GM18502 (cell line): ENCODE measurements at regions not wholly inside any gene's neighbourhood (a gene's known extent, or its start where the extent isn't known, plus 50 kb on each side); places are given as distances from the start of the nearest gene placed in this dataset.
A peak's percentile ranks its signal among the peaks of the same experiment; 100 is the strongest.
"Not testable (repeated sequence)": the region's sequence is repeated elsewhere in the genome, so short reads cannot be mapped to it uniquely, and the experiment has no call there.

Experiments used
- ATAC-seq: cut with Tn5 transposase; IDR thresholded peaks from one replicate; pipeline ENCODE4 v1.9.1; 2021; ENCODE audit warnings: mild to moderate bottlenecking; ENCODE audit not compliant: unreplicated experiment, poor library complexity

- ATAC-seq = no peak
Measured at GRCh38 chr3:5348229-5348902, 160.9 kb downstream of the EDEM1 start.

DNA sequence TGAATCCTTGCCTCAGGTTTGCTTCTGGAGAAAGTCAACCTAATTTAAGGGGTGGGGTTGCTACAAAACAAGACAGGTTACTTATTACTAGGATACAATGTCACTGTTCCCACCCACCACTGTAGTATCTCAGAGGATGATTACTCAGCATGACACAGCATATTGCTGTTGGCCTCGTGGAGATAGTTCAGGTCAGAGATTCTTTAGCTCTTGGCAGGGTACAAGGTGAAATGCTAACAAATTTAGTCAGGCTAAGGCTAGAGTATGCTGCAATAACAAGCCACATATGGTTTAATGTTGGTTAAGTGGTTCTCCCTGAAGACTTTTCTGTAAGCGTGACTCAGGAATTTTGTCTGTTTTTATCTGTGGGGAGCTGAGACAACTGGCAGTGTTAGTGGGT, 161.8 kb downstream of the EDEM1 start:
- no peak for ATAC-seq

GRCh38 chr3:5357089-5357488, 169.6 kb downstream of the EDEM1 start:
- no peak for ATAC-seq

GRCh38 chr3:5358911-5359310, 171.4 kb downstream of the EDEM1 start:
- ATAC-seq = no peak

DNA sequence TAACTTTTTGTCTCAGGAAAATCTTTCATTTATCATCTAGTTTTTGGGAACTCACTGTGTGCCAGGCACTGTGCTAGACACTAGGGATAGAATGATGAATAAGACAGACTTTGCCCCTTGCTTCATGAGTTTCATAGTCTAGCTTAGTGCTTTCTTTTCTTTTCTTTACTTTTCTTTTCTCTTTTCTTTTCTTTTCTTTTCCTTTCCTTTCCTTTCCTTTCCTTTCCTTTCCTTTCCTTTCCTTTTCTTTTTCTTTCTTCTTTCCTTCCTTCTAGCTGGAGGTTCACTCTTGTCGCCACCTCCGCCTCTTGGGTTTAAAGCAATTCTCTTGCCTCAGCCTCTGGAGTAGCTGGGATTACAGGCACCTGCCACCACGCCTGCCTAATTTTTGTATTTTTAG, 172.9 kb downstream of the EDEM1 start:
- ATAC-seq = no peak

DNA sequence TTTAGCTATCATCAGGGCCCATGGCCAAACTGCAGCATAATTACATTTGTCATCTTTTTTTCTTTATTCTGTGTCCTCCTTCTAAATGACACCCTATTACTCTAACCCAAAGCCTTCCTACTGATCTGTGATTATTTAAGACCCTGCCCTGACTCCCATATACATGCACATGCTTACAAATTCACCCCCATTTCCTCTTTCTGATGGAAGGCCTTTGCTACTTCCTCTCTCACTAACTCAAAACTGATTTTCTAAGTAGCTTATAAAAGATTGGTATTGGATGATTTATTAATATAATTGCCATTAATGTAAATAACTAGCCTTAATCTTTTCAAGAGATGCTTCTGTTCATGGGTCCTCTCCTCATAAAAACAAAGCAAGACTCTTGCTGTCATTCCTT, 179.2 kb downstream of the EDEM1 start:
- no peak for ATAC-seq

GRCh38 chr3:5371555-5371954, 184.0 kb downstream of the EDEM1 start:
- ATAC-seq = not testable (repeated sequence)

DNA sequence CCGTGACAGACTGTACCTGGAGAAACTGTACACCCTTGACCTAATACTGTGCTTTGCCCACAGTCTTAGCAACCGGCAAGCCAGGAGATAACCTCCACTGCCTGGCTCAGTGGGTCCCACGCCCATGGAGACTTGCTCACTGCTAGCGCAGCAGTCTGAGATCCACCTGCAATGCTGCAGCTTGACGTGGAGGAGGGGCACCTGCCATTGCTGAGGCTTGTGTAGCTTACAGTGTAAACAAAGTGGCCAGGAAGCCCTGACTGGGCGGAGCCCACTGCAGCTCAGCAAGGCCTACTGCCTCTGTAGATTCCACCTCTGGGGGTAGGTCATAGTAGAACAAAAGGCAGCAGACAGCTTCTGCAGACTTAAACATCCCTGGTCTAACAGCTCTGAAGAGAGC, 189.3 kb downstream of the EDEM1 start:
- ATAC-seq = no peak

GRCh38 chr3:5379266-5379665, 191.8 kb downstream of the EDEM1 start:
- ATAC-seq = not testable (repeated sequence)

DNA sequence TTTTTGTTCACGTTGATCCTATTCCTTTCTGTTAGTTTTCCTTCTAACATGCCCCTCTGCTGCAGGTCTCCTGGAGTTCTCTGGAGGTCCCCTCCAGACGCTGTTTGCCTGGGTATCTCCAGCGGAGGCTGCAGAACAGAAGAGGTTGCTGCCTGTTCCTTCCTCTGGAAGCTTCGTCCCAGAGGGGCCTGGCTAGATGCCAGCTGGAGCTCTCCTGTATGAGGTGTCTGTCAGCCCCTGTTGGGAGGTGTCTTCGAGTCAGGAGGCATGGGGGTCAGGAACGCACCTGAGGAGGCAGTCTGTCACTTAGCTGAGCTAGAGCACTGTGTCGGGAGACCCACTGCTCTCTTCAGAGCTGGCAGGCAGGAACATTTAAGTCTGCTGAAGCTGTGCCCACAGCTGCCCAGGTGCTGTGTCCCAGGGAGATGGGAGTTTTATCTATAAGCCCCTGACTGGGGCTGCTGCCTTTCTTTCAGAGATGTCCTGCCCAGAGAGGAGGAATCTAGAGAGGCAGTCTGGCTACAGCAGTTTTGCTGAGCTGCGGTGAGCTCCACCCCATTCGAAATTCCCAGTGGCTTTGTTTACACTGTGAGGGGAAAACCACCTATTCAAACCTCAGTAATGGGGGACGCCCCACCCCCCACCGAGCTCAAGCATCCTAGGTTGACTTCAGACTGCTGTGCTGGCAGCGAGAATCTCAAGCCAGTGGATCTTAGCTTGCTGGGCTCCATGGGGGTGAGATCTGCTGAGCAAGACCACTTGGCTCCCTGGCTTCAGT, 196.2 kb downstream of the EDEM1 start:
- ATAC-seq = not testable (repeated sequence)

- no peak for ATAC-seq
Measured at GRCh38 chr3:5384557-5385236, 197.2 kb downstream of the EDEM1 start.

- ATAC-seq = no peak
Measured at GRCh38 chr3:5388091-5388490, 200.6 kb downstream of the EDEM1 start.

DNA sequence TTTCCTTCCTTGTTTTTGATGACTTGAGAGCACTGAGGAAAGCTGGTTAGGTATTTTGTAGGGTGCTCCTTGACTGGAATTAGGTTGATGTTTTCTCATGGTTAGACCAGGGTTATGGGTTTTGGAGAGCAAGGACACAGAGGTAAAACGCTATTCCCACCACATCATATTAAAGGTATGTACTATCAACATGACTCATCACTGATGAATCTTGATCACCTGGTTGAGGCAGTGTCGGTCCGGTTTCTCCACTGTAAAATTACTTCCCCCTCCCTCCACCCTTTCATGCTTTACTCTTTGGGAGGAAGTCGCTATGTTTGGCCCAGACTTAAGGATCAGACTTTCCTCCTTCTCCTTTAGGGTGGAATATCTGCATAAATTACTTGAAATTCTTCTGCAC, 201.6 kb downstream of the EDEM1 start:
- no peak for ATAC-seq

GRCh38 chr3:5390221-5390620, 202.7 kb downstream of the EDEM1 start:
- ATAC-seq = peak; percentile 73

GRCh38 chr3:5390936-5391625, 203.6 kb downstream of the EDEM1 start:
- no peak for ATAC-seq

- no peak for ATAC-seq
Measured at GRCh38 chr3:5401002-5401401, 213.5 kb downstream of the EDEM1 start.

- ATAC-seq = no peak
Measured at GRCh38 chr3:5404718-5405117, 217.2 kb downstream of the EDEM1 start.

- ATAC-seq = no peak
Measured at GRCh38 chr3:5411786-5412185, 224.3 kb downstream of the EDEM1 start.

DNA sequence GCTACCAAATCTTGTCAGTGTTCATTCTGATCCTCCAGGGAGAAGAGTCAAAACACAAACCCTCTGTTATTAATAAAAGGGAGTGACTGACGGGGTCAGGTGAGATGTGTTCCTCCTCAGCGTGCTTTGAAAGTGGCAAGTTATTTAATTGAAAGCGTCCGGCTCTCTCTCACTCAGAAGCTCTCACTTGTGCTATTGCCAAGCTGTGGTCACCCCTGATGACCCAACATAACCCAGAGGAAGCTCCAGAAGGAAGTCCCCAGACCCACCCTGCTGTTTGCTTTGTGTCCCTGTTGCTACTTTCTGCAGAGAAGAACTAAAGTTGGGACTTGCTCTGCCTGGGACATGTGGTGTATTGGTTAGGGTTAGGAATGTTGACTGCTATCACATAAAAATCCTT, 235.6 kb downstream of the EDEM1 start:
- no peak for ATAC-seq

GRCh38 chr3:5423523-5423922, 236.0 kb downstream of the EDEM1 start:
- no peak for ATAC-seq

- no peak for ATAC-seq
Measured at GRCh38 chr3:5425371-5425770, 237.9 kb downstream of the EDEM1 start.
